GM21390 (cell line): ENCODE measurements at regions not wholly inside any gene's neighbourhood (a gene's known extent, or its start where the extent isn't known, plus 50 kb on each side); places are given as distances from the start of the nearest gene placed in this dataset.
"Not testable (repeated sequence)": the region's sequence is repeated elsewhere in the genome, so short reads cannot be mapped to it uniquely, and the experiment has no call there.

ENCODE experiments used
- ATAC-seq: cut with Tn5 transposase; IDR thresholded peaks from one replicate; pipeline ENCODE4 v1.9.1; 2021; ENCODE audit not compliant: unreplicated experiment

DNA sequence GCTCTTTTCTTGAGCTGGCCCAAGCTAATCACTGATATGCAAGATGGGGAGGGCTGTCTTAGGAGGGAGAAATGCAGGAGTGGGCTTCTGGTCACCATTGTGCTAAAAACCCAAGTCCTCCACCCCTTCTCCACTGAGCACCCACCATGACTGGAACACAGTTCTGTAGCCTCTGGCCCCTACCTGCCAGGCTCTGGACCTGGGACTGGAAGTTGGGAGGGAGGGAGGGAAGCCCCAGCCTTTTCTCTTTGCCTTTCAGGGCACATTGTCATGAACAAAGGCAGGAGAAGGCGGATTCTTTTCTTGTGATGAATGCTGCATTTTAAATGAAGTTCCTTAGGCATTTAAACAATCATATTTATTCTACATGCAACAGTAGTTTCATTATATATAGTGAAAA is 559.1 kb upstream of the TRPC7 start:
- no peak for ATAC-seq

DNA sequence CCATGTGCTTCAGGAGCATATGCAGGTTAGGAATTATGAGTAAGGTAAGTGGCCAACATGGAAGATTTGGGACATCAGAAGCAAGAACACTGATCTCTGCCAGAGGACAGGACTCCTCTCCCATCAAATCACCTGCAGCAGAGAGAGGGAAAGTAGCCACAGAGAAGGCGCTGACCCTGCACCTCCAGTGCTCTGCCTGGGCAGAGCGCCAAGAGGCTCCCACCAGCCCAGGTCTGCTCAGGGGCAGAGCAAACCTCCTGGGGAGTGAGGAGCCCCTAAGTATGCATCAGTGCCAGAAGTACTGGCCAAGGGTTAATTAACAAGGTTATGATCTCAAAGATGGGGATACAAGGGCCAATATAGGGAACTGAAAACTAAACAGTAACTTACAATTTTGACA is 545.3 kb upstream of the TRPC7 start:
- ATAC-seq, result no peak

DNA sequence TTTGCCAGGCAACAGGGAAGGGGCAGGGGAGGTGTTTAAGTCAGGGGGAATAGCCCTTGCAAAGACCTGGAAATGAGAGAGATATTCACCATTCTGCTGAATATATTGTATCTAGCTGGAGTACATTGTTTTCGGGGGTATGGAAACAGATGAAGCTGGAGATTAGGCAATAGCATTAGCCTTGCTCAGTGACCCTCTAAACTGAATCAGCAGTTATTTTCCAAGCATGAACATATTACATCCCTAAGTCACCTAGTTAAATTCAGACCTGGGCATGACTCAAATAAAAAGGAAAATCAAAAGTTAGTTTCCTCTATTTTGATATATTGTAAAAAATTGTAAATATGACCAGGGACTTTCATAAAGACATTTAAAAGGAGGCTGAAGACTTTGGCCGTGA is 544.6 kb upstream of the TRPC7 start:
- no peak for ATAC-seq

DNA sequence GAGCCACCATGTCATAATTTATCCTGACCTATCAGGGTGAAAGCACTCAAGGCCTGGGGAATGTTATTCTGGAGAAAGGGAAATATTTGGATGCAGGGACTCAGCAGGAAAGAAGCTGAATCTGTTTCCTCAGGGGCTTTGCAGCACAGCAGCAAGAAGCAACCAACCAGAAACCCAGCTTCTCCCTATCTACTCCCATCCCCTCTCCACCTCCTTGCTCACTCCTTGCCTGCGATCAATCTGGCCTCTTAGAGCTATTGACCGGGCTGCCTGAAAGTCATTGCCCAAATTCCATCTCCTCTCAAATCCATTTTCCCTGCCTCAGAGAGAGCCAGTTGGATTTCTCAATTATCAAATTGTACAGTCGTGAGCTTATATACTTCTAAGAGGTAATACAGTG is 542.0 kb upstream of the TRPC7 start:
- ATAC-seq, result no peak

DNA sequence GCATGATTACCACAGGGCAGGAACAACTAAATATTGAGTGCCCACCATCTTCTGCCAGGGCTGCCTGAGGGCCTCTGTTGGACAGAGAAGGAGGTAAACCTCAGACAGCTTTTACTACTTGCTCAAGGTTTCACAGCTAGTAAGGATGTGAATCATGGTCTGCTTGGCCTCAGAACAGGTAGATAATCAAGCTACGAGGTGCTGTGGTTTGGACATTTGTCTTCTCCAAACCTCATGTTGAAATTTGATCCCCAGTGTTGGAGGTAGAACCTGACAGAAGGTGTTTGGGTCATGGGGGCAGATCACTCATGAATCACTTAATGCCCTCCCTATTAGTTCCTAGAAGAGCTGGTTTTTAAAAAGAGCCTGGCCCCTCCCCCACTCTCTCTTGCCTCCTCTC is 541.2 kb upstream of the TRPC7 start:
- no peak for ATAC-seq

DNA sequence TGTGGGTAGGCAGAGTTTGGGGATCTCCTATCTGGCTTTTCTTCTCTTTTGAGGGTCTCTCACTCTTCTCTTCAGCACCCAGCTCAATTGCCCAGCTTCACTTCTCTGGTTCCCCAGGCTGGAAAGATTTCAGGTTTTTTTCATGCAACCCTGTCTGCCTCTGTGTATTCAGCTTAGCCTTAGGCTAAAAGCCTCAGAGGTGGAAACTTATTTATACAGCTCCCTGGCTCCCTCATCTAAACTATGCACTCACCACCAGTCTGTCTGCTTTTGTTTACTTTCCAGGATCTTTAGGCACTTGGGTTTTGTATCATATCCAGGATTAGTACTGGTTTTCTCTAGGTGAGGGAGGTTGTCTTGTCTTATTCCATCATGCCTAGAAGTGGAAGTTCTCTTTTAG is 540.2 kb upstream of the TRPC7 start:
- ATAC-seq, result no peak

DNA sequence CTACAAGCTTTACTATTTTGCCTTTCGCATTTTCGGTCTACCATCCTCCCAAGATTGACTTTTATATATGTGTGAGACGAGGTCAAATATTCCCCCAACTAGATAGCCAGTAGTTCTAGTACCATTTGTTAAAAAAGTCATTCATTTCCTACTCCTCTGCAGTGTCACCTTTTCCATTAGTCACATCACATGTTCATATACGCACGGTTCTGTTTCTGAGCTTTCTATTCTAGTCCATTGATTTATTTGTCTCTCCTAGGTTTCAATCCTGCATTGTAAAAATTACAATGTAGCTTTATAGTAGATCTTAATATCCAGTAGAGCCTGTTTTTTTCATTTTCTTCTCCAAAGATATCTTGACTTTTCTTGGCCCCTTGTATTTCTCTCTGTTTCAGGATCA is 528.7 kb upstream of the TRPC7 start:
- ATAC-seq, result no peak

DNA sequence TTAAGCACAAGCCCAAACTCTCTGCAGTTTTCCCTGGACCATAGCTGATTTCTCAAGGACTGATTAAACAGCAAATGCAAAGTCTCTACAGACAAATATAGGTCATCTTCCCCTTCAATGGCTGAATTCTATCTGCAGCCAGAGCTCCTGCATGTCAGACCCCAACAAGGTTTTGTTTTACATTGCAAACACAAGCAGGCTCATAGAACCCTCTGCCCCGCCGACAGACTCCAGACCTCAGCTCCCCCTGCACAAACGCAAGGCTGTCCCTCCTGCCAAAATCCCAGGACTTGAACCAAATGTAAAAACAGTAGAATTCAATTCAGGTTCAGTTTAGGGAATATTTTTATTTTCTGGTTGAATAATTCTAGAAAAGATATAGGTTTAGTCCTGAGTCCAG is 526.7 kb upstream of the TRPC7 start:
- no peak for ATAC-seq

DNA sequence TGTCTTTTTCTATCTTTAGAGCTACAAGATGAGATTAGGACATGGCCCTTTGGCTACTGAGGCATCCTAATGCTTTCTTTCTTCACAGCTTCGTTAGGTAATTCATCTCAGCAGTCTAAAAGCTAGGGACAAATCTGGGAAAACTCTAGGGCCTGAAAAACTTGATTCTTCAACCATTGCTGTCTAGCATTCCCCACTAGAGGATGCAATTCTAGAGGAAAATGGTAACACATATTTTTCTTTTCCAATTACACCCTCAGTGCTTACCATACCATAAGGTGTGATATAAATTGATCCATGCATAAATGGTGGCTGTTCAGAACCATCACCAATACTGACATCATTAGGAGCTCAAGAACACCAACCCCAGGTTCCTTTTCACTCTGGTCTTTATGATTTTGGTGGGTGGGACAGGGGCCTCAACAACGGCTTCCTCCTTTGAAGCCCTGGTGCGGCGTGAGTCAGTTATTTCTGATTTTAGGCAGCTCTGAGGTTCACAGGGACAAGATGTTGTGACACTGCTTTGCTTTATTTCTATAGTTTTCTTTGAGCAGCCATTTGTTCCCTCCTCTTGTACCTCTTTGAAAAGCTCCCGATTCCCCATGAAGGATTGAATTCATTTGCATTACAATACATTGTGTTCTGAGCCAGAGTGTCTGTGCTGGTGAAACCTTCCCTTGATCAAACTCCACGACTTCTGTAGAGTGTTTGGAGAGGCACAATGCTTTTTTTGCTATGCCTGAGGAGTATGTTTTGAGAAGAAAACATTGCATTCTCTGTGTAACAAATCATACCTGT is 526.0 kb upstream of the TRPC7 start:
- ATAC-seq, result no peak

DNA sequence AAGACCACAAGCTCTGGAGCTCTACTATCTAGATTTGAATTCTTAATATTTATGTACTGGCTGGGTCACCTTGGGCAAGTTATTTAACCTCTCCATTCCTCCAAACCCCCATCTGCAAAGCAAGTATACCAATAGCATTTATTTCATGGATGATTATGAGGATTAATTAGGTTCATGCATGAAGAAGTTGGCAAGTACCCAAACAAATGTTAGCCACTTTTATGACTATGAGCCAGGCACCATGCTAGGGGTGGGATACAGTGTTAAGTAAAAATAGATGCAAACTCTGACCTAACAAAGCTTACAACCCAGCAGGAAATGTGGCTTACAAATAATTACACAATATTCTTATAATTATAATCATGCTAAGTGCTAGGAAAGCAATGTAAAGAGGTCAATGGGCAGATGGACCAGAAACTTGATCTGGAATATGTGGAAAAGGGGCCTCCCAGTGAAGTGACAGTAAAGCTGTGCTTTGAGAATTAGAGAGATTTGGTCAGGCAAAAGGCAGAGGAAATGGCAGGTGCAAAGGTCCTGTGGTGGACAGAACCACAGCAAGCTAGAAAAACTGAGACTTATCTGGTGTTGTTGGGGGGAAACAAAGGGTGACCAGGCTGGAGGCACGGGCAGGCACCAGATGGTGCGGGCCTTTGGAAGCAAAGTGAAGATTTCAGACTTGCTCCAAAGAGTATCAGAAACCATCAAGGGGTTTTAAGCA is 525.2 kb upstream of the TRPC7 start:
- no peak for ATAC-seq

DNA sequence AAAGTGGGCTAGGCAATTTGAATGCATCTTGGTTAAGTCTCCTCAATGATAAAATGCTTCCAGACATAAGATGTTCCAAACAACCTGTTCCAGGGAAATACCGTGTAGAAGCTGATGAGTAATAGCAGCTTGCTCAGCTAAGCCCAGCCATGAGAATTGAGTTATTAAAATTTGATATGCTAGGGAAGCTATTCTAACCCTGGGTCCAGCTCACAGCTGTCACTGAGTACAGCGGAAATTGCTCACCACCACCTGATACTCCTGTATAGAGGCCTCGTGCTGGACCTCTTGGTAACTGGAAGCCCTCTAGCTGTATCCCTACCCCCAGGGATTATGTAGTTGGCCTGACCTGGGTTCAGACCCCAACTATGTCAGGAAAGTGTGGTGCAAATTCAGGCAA is 521.3 kb upstream of the TRPC7 start:
- no peak for ATAC-seq

DNA sequence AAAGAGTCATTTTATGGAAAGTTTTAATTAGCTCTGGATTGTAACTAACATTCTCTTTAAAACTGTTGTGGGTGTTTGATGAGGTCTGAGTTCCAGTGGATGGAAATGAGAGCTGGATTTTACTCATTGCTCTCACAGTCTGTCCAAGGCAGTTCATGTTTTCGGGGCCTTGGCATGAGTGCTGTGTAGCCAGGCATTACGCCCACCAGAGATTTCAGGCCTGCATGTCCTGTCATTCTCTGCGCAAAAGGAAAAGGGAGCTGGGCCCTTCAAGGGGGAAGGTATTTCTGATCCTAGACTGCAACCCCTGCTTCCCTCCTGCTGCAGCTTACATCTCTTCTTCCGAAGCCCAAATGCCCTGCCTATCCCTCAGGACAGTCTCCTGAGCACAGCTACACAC is 499.6 kb upstream of the TRPC7 start:
- ATAC-seq, result no peak

DNA sequence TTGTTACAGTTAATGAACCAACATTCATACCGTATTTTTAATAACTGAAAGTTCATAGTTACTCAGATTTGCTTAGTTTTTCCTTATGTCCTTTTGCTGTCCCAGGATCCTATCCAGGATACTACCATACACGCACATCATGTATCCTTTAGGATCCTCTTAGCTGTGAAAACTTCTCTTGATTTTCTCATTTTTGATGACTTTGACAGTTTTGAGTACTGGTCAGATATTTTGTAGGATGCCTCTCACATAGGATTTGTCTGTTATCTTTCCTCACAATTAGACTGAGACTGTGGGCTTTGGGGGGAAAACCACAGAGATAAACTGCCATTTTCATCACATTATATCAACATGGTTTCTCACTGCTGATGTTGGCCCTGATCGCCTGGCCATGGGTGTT is 491.3 kb upstream of the TRPC7 start:
- no peak for ATAC-seq

DNA sequence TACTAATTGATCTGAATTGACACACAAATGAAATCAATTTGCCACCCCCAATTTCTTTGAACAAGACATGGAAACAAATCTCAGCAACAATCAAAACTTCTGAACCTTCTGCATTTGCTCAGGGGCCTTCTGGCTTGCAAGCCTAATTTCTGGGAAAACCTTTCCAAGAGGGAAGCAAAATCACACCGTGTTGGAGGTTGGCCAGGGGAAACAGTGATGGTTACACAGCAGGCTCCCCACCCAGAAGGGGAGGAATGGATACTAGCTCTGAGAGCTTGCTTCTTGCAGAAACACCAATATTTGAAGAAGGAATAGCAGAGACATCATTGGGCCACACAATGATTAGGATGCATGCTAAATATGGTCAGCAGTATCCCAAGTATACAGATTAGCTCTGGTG is 488.6 kb upstream of the TRPC7 start:
- no peak for ATAC-seq

DNA sequence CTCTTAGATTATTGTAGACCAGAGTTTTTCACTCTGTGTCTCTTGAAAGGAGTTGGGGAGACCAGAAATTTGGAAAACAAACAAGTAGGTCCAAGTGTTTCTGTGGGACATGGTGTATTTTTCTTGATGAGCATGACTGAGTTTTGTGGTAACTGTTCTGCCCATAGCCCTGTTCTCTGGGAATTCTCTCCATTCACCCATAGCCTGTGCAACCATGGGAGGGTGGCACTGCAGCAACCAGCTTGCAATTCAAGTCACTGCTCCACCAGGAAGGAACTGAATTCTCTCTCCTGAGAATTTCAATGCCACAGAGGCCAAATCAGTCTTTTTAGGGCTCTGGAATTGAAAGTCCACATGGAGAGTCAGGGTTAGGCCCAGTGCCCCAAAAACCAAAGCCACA is 475.3 kb upstream of the TRPC7 start:
- no peak for ATAC-seq

DNA sequence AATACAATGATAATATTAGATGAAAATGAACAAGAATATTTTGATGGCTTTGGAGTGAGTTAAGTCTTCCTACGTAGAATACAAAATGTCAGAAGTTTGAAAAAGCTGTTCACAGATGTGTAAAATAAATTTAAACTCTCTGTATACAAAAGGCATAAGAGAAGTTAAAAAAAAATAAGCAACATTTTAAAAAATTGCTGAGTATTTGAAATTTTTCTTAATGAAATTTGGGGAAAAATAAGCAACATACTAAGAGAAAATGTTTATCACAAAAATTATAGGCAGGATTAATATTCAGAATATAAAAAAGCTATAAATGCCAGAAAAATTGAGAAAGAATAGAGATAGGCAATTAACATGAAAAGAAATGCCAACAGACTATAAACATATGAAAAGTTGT is 470.7 kb upstream of the TRPC7 start:
- ATAC-seq, result no peak

DNA sequence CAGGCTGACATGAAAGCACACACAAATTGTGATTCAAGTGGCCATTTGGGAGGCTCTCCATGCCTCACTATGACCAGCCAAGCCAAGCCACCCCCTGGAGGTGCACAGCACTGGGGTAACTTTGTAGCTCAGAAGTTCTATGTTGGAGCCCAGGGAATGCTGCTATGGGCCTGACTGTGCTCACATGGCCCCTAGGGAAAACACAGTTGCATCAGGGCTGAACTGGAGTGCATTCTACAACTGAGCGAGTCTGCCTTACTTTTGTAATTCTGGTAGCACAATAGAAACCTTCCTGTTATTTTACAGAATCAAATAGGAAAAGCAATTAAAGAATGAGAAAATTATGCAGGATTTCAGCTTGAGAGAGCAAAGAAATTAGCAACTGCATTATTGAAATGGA is 455.5 kb upstream of the TRPC7 start:
- ATAC-seq, result no peak

DNA sequence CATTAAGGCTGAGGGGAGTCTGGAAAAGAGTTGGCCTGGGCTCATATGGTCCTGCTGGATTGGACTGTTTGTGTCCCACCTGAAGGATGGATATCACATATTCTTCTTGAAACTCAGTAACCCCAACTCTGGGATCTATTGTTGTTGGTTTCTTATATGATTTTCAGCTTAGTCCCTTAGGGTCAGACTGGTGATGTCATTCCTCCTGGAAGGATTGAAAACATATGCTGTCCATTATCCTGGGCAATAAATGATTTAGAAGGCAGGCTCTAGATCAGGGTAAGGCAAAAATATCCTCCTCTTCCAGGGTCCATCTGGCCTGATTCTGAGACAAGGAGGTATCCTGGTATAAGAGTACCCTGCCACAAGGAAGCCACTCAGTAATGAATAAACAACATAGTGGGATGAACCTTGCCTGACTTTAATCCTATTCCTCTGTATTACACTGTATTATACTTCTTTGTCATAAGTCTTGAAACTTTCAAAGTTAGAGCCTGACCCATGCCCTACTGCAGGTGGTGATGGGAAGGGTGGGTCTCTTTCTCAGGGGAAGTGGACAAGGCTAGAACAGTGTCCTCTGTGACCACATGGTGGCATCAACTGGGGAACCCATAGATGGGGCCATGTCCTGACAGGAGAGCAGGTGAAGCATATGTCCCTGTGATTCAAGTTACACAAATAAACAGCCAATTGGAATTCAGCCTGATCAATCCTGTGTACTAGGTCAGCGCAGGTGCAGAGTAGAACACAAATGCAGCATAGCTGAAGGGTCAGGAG is 454.4 kb upstream of the TRPC7 start:
- ATAC-seq, result no peak

DNA sequence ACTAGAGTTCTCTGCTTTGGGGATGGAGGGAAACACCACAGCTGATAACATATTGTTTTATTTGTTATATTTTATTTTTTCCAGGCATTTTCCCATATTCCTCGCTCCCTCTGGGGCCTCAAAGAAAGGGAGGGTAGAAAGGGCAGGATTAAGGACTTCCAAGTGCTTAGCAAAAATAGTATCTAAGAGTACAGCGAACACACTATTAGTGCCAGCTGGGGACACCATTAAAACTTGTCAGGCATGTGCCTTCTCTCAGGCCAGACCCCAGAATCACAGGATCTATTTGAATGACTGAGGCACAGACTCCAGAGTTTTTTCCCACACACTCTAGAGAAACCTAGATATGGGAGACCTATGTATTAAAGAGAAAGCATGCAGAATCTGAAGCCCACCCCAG is 451.0 kb upstream of the TRPC7 start:
- ATAC-seq, result no peak

DNA sequence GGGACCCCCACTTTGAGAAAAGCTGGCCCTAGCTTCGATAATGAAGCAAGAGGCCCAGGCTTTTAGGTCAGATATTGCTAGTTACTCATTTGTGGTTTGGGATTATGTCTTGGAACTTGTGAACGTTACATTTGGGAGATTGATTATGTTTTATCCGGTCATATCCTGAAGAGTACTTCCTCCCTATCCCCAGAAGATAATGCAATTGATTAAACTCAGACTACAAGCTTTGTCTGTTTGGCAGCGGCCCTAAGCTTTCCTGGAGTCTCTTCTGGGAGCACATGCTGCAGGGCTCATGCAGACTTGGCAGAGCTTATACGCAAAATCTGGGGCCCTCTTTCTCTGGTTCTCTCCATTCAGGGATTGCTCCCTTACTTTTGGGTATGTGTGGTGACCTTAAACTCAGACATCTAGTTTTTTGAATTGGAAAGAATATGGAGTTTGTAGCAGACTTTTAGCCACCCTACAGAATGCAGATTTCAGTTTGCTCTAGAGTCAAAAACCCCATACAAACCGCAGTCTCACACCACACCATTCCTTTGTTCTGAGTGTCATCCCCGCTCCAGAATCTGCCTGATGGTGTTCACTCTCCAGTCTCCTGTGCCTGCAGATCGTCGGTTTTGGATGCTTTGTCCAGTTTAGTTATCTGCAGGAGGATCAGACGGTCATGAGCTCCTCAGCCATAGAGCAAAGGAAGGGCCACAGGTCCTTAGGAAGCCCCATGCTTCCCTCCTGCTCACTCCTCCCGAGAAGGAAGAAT is 449.5 kb upstream of the TRPC7 start:
- no peak for ATAC-seq

DNA sequence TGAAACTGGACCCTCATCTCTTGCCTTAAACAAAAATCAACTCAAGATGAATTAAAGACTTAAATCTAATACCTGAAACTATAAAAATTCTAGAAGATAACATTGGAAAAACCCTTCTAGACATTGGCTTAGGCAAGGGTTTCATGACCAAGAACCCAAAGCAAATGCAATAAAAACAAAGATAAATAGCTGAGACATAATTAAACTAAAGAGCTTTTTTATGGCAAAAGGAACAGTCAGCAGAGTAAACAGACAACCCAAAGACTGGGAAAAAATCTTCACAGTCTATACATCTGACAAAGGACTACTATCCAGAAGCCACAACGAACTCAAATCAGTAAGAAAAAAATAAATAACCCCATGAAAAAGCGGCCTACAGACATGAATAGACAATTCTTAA is 446.9 kb upstream of the TRPC7 start:
- ATAC-seq, result not testable (repeated sequence)
